NCI-H2171 treated with DMSO at 0.1 percent for 48 hours (cell line): ENCODE measurements at regions not wholly inside any gene's neighbourhood (a gene's known extent, or its start where the extent isn't known, plus 50 kb on each side); places are given as distances from the start of the nearest gene placed in this dataset.
A peak's percentile ranks its signal among the peaks of the same experiment; 100 is the strongest.

ENCODE experiments used
- DNase-seq: peaks from one replicate; lab custom pipeline; 2025; lab: John Stamatoyannopoulos, UW

DNA sequence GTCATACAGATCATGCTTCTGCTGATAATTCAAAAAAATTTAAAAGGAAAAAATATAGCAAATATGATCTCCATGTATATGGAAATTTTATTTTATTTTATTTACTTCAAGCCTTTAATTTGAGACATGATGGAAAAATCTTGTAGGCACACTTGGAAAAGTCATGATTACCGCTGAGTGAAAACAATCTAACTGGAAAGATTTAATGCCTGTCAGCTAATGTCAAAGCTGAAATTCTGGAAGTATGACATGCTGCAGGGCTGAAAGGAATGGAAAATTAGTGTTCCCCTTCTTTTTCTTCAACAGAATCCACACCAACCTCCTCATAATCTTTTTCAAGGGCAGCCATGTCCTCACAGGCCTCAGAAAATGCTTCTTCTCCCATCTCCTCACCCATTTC lies 58.2 kb downstream of the RPRM start:
- DNase-seq: no peak

DNA sequence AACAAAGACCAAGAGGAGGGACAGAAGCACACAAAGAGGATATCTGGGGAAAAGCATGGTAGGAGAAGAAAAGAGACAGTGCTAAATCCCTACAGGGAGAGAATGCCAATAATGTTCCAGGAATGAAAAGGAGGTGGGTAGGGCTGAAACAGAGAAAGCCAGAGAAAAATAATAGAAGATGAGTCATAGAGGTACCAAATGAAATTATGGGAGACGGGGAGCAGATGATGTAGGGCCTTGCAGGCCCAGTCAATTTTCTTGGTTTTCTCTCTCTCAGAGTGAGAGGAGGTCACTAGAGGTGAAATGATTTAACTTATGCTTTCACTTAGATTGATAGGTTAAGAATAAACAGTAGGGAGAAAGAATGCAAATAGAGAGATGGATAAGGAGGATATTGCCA lies 61.5 kb downstream of the RPRM start:
- no peak for DNase-seq

DNA sequence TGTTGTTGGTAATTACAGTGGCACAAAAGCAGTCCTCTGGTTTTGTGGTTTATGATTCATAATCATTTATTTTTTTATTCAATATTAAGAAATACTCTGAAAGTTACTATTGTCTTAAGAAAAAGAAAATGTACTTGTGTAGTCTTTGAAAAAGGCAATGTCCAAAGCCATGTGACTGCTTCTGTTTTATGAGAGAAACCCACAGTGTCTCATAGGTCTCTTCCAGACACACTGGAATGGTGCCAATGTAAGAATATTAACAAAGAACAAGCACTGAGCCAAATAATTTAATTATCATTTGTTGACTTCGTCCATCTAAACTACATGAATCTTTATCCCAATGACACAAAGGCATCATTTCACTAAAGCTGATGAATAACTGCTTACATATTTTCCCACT lies 62.5 kb downstream of the RPRM start:
- DNase-seq: peak; percentile 38

- no peak for DNase-seq
These were observed 69.7 kb downstream of the RPRM start for GRCh38 chr2:153408710-153409385.

- no peak for DNase-seq
These were observed 73.4 kb downstream of the RPRM start for GRCh38 chr2:153405196-153405595.

GRCh38 chr2:153404792-153405191 lies 73.8 kb downstream of the RPRM start:
- DNase-seq: peak; percentile 19

GRCh38 chr2:153403940-153404339 lies 74.6 kb downstream of the RPRM start:
- DNase-seq: peak; percentile 58

- DNase-seq: peak; percentile 42
These were observed 75.2 kb downstream of the RPRM start for GRCh38 chr2:153403352-153403751.

DNA sequence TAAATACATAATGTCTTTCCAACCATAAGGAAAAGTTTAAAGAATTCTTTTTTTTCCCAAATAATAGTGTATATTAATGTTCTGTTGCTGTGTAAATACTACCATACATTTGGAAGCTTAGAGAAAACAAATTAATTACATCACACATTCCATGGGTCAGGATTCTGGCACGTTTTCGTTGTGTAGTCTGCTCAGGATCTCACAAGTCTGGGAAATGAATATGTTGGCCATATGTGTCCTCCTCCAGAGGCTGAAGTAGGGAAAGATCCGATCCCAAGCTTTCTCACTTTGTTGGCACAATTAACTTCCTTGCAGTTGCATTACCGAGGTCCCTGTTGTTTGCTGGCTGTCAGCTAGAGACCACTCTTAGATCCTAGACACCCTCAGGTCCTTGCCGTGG lies 83.9 kb downstream of the RPRM start:
- DNase-seq: no peak

- DNase-seq: no peak
These were observed 84.3 kb downstream of the RPRM start for GRCh38 chr2:153394247-153394646.

GRCh38 chr2:153393518-153393917 lies 85.0 kb downstream of the RPRM start:
- no peak for DNase-seq

GRCh38 chr2:153391131-153391530 lies 87.4 kb downstream of the RPRM start:
- peak; percentile 47 for DNase-seq

GRCh38 chr2:153388246-153388645 lies 90.3 kb downstream of the RPRM start:
- DNase-seq: no peak

GRCh38 chr2:153387203-153387602 lies 91.4 kb downstream of the RPRM start:
- no peak for DNase-seq

DNA sequence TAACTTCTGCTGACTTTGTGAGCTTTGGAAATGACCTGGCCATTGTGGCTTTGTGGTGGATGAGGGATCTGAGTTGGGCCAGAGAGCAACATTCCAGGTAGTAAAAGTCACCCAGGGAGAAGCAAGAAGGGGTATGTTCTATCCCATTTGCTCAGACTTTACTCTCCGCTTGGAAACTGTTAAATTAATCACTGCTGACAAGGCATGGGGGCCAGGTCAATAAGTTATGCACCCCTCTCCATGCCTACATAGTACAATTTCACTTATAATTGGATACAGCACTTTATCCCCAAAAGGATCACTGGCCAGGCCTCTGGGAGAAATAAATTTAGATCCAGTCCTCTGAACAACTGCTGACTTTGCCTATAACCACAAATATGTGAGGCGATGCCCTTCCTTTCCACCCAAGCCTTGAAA lies 92.1 kb downstream of the RPRM start:
- no peak for DNase-seq

GRCh38 chr2:153373510-153374279 lies 104.9 kb downstream of the RPRM start:
- DNase-seq: no peak

GRCh38 chr2:153360239-153360638 lies 118.3 kb downstream of the RPRM start:
- no peak for DNase-seq

DNA sequence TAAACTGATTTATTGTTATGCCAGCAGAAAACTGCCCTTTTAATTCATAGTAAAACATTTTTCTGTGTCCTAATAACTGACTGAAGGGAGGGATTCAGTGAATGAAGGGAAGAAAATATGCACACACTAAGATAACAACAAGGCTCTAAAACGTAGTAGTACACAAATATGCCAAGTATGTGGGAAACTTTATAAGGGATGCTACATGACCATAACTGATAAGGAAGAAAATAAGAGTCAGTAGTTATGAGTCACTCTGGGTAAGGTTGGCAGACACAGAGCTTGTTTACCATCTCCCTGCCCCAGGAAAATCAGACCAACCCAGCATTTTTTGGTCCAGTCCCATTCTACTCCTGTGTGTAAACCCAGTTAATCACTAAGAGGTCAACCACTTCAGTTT lies 124.2 kb downstream of the RPRM start:
- no peak for DNase-seq

DNA sequence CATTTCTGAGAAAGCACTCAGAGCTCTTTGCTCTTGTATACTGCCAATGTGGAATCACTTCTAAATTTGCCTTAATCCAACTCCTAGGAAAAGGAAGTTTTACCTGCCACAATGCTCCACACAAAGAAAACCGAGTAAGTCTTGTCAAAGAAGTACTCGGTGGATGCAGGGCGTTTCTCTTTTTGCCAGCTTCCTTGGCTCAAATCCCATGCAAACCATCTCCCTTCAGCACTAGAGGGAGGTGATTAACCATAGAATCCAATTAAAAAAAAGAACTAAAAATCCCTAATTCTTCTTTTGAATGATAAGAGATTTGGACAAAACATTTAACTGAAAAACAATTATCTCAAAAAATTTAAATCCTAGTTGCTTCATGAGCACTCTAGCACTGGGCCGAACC lies 129.0 kb downstream of the RPRM start:
- no peak for DNase-seq

- peak; percentile 13 for DNase-seq
These were observed 130.6 kb downstream of the RPRM start for GRCh38 chr2:153347818-153348495.

GRCh38 chr2:153320879-153321278 lies 157.7 kb downstream of the RPRM start:
- no peak for DNase-seq

GRCh38 chr2:153311432-153311831 lies 167.1 kb downstream of the RPRM start:
- DNase-seq: no peak

DNA sequence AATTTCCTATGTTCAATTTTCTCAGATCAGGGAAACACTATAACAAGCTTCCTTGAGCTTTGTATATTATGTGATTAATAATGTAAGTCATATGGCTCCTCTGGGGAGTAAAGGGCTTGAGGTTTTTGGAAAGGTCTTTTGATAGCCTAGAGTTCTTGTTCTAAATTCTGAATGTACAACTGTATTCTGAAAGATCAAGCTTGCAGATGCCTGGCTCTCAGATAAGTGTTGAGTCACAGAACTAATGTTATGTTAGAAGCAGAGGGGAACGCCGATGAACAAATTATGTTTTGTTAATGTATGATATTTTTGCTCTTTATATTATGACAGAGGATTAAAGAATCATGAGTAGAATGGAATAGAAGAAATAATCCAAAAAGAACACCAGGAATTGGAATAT lies 170.1 kb downstream of the RPRM start:
- DNase-seq: no peak
